ENCODE measurements at regions not wholly inside any gene's neighbourhood (a gene's known extent, or its start where the extent isn't known, plus 50 kb on each side); places are given as distances from the start of the nearest gene placed in this dataset.

DNA sequence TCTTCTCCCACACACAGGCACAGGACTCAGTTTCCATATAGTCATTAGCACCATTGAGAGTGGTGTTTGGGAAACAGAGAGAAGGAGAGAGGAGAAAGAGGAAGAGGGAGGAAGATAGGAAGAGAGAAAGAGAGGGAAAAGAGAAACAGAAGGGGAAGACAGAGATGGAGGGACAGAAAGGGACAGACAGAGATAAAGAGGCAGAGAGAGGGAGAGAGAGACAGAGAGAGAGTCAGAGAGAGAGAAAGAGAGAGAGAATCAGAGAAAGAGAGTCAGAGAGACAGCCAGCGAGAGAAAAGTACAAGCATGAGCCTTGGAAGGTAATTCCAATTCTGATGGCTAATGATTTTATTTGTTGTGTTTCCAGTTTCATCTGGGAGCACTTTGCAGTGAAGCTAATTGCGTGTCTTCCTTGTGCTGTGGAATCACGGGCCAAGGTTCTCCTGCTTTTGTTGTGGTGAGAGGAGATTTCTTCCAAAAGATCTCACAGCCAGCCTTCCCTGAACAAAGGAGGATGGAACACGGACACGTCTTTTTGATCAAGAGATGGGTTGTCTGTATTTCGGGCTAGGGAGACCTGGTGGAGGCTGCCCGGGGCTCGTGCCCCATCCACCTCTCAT is 153.6 kb upstream of the TWIST2 start:
- no peak for TF ChIP-seq CTCF (IDR thresholded peaks at IDR 0.05)
- no peak for TF ChIP-seq POLR2AphosphoS5 (IDR thresholded peaks at IDR 0.05)
- no peak for TF ChIP-seq EP300 (IDR thresholded peaks at IDR 0.05)
- no peak for TF ChIP-seq POLR2A (IDR thresholded peaks at IDR 0.05)

All from gastroesophageal sphincter (tissue), 3 donors.